HG02571 (cell line): ENCODE measurements at regions not wholly inside any gene's neighbourhood (a gene's known extent, or its start where the extent isn't known, plus 50 kb on each side); places are given as distances from the start of the nearest gene placed in this dataset.

ENCODE experiments used
- ATAC-seq: cut with Tn5 transposase; IDR thresholded peaks from one replicate; pipeline ENCODE4 v1.9.1; 2021; ENCODE audit warnings: mild to moderate bottlenecking, moderate library complexity; ENCODE audit not compliant: unreplicated experiment

DNA sequence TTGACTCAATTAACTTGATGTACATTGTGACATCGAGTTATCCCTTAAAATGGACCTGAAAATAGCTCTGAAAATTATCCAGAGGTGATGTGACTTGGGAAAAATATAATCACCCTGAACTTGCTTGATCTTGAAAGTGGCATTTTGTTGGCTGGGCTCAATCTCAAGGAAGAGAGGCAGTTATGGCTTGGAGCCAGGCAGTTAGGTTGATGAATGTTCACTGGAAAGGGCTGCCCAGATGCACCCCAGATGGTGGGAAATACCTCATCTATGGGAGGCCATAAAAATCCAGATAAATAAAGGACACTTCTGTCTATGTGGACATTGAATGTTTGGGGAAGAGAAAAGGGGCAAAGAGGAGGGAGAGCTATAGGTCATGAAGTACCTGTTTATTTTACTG, 55.7 kb upstream of the OR5AN1 start:
- no peak for ATAC-seq

DNA sequence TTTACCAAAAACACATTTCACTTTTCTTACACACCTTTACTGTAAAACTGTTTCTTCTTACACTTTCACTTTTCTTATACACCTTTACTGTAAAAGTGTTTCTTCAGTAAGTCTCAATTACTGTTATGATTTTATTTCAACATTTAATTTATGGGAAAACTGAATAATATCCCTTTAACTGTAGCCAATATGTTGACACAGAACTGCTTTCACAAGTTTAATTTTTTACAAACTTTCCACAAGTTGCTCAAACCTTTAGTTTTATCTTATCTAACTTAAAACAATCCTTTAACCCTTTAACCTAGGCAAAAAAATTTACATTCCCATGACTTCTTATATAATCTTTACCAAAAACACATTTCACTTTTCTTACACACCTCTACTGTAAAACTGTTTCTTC, 63.3 kb upstream of the OR5AN1 start:
- ATAC-seq = no peak

DNA sequence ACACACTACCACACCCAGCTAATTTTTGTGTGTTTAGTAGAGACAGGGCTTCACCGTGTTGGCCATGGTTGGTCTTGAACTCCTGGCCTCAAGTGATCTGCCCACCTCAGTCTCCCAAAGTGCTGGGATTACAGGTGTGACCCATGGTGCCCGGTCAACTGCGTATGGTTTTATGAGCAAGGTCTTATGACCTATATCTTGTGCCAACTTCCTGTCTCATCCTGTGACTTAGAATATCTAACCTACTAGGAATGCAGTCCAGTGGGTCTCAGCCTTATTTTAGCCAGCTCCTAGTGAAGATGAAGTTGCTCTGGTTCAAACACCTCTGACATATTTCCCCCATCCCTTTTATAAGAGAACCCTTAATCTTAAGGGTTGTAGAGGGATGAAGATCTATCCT, 66.1 kb upstream of the OR5AN1 start:
- no peak for ATAC-seq

DNA sequence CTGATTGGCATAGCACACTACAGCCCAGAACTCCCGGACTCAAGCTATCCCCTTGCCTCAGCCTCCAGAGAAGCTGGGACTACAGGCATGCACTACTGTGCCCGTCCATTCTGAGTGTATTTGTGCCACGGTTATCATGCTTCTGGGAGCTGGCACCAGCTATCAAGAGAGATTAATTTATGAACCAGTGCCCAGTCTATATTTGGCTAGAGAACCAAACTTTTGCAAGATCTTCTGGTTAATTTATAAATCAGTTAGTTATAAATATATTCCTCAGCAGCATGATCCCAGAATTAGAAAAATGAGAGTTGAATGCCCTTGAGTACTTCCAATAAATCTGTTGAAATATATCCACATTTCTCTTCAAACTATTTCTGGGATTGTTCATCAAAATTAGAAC, 67.5 kb upstream of the OR5AN1 start:
- no peak for ATAC-seq

DNA sequence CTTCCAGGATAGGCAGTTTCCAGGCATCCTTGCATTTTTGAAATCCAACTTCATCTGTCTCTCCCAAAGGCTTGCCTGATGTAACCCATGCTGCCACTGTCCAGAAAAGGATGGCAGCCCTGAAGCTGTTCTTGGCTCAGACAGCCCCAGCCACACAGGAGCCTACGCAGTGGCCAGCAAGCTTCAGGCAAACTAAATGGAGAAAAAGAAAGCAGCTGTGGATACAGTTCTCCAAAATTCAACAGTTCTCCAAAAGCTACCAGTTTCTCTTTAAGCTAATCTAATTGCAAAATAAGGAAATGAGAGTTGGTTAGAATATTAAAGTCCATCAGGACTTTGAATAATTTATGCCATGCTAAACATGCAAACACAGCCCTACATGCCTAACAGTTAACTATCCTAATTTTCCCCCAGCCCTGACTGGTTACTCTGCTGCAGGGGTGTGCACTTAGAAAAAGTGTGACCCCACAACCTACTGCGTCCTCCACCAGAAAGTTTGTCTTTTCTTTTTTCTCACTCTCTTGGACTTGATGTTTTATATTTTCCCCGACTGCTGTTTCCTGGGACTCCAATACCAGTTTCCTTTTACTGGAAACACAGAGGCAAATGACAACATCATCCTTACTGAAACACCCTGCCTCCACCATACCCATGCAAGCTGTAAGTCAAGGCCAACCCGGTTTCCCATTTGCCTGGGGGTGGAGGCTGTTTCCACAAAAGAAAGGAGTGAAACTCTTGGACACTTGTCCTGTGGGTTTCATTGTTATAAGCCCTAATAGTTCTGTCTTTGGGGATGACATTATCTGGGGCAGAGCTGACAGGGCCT, 69.1 kb upstream of the OR5AN1 start:
- no peak for ATAC-seq

DNA sequence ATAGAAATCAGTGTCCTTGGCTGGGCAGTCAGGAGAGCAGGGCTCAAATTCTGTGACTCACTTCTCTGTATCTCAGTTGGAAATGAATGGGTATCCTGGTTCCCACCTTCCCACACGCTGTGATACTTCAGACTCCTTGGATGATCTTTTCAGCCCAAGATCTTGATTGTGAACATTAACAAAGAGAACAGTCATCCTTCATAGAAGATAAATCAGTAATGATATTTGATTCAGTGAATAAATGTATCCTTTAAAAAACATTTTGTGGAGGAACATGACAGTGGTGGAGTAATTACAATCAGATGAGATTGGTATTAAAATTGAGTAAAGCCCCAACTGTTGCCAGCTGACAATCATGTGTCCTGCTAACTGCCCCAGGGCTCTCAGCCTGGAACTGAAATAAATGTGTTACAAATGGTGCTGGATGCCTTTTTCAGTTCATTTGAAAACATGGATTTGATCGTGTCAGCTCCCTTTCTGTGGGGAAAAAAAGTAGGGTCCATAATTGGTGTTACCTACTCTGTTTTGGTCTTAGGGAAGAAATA, 72.9 kb upstream of the OR5AN1 start:
- no peak for ATAC-seq

DNA sequence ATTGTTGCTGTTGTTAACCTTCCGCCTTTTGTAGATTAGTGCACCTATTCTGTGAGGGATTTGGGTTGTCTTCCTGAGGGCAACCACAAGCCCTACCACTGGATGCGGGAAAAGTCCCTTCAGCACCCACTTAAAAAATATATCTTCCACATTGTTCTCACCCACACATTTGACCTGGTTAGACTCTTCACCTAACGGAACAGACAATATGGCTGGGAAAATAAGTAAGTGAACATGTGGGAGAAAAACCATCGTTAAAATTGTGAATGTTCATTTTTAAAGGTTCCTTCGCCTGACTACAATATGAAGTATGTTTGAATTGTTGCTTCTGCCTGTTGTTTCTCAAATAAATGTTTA, 72.0 kb upstream of the MPEG1 start:
- ATAC-seq = no peak

DNA sequence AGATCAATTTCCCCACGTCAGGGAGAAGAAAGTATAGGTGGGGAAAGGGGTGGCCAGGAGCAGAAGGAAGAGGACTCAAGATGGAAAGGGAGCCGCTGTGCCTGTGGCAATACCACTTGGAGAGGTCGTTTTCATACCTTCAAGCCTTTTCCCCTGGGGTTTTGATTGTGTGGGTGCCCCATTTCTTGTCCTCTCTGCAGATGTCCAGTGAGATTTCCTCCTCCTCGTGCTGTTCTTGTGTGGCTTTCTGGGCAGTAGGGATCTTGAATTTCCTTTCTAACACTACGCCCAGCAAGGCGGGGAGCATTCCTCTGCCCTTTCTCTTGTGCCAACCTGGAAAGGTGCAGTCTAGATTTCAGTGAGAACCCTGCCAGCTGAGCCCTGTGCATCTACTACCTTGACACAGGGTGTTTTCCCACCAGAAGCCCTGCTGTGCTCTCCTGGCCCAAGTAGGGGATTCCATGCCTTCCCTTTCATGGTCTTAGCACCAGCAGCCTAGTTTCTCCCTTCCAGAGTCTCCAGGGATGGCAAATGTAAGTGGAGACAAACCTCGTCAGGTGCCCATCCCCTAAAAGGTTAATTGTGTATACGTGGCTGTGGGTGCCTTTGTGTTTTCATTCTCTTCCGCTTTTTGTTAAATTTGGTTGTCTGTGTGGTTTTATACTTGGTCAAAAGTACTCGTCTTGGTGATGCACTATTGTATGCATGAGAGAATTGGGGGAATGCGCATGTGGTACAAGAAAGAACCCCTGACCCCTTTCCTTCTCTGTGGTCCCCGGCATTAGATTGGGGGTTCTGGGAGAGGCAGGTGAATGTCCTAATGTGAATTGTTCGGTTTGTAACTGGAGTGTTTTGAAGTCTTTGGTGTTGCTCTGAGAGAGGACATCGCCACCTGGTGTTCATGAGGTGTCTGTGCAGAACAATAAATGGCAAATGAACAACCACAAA, 71.4 kb upstream of the MPEG1 start:
- ATAC-seq = peak; percentile 68

DNA sequence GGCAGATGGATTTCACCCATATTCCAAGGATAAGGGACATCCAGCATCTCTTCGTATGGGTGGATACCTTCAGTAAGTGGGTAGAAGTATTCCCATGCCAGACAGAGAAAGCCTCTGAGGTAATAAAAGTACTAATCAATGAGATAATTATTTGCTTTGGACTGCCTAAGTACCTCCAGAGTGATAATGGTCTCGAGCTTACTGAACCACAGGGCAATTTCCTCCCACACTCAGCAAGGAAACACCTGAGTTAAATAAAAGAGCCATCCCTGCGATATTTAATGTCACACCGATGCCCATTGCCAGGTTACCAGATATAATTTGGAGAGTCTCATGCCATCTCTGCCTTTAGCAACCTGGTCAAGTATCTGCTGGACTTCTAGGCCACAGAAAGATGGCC, 70.6 kb upstream of the MPEG1 start:
- ATAC-seq = no peak

DNA sequence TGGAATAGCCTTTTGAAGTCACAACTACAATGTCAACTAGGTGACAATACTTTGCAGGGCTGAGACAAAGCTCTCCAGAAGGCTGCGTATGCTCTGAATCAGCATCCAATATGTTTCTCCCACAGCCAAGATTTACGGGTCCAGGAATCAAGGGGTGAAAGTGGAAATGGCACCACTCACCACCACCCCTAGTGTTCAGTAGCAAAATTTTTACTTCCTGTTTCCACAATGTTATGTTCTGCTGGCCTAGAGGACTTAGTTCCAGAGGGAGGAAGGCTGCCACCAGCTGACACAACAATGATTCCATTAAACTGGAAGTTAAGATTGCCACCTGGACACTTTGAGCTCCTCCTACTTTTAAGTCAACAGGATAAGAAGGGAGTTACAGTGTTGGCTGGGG, 68.5 kb upstream of the MPEG1 start:
- ATAC-seq = no peak

DNA sequence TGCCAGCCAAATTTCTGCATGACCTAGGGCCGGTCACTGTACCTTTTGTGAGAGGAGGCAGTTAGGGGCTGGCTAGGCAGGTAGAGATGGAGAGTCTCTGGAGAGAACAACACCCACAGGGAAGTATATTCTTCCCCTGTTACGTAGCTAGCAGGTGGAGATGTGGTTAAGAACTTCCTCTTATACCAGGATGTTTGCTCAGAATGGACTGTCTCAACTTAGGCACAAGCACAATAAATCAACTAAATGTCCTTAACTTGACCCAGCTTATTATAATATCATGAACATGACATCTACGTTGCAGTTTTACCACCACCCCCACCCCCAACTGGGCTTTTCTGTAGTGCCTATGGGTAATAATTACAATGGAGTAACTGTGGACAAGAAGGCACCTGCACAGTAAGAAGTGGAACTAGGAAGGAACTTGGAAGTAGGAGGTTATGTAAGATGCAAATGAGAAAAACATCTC, 60.7 kb upstream of the MPEG1 start:
- peak; percentile 85 for ATAC-seq

DNA sequence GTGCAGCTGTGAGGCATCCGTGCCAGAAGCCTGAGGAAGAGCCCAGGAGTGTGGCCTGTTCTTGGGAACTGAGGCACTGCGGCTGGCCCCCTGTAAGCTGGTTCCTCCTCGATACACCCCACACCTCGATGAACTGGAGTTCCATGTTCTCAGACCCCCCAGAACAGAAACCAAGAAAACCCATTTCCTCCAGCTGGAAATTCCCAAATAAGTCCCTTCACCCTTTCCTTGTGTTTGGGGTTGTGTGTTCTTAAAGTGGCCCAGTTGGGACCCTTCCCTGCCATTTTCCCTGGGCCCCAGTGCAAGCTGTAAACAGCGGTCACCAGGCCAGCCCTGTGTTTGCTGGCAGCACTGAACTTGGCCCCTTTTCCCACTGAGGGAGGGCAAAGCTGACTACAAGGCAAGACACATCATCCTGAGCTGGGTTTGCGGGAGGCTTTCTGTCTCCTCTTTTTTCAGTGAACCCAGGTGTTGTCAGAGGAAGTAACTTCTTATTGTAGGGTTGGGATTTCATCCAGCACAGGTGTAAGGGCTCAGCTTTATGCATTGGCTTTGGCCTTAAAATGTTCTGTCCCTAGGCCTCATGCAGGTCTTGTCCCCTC, 60.1 kb upstream of the MPEG1 start:
- ATAC-seq = peak; percentile 16

DNA sequence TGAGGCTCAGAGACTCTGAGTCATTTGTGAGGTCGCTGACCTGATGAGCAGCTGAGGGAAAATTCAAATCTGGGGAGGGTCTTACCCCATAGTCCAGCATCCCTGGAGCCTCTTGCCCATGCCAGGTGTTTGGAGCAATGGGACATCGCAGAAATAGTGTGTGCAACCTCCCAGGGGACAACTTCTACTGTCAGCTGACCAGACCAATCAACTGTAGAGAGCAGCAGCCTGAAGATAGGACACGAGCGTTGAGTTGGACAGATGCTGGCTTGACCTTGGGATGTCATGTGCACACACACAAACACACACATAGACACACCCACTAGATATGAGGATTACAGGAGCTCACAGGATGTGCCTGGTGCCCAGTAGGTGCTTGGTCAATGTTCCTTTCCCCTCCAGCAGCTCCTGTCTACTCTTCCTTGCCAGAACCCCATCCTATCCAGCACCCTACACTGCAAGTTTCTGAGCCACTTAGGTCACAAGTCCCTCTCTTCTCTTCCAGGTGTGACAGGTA, 59.1 kb upstream of the MPEG1 start:
- ATAC-seq = no peak

DNA sequence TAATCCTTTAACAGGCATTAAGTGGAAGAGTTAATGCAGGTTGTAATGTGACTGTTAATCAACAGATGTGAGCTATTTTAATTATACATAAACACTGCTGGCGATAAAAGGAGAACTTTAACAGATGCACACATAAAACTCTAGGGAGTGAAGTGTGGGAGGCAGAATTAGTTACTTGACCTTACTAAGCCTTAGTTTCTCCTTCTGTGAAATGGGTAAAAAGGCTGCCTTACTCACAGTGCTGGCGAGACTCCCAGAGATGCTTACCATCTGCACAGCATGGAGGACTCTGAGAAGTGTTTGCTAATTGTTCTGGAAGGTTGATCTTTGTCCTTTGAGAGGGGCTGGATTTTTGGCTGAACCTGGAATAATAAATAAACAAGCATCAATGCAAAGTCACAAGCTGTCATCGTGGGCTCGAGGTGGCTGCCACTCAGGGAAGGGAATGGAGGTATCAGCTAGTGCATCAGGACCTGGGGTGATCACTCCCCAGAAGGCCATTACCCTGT, 58.6 kb upstream of the MPEG1 start:
- ATAC-seq = no peak

DNA sequence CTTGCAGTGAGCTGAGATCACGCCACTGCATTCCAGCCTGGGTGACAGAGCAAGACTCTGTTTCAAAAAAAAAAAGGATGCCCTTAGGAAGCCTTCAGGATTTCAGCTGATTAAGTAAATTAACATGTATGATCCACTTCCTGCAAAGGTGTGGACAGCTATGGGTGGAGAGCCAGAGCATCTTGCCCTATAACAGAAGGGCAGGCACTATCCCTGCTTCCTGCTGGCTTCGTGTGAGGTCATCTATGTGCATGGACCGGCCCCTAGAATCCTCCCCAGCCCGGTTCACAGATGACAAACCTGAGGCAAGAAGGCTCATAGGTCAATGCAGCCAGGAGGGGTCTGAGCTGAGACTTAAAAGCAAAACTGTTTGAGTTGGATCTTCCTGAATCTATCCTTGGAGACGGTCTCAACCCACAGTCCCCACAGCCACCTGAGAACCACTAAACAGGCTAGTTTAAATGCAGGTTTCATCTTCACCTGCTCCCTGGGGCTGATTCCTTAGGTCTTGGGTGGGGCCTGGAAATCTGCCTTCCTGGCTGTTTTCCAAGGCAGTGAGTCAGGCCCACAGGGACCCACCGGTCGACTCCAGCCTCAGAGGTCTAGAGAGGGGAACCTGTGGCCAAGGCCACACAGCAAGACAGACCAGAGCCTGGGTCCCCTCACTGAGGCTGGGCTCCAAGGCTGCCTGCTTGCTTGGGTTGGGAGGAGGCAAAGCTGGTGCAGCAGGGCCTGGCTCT, 55.2 kb upstream of the MPEG1 start:
- ATAC-seq = no peak

DNA sequence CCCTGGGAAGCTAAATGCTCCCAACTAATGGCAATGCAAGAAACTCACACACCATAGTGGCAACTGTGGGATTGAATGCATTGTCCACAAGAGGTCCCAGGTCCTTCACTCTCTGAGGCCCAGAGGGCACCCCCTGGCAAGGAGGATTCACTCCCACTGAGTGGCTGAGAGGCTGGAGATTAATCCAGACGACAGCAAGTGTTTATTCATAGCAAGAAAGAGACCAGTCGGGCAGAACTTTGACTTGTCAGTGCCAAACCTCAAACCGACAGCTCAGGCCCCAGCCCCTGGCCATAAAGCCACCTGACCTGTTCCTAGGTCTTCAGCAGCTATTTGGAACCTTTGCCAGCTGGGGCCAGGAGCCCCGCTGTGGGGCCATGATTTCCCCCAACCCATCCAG, 54.5 kb upstream of the MPEG1 start:
- ATAC-seq = peak; percentile 68

DNA sequence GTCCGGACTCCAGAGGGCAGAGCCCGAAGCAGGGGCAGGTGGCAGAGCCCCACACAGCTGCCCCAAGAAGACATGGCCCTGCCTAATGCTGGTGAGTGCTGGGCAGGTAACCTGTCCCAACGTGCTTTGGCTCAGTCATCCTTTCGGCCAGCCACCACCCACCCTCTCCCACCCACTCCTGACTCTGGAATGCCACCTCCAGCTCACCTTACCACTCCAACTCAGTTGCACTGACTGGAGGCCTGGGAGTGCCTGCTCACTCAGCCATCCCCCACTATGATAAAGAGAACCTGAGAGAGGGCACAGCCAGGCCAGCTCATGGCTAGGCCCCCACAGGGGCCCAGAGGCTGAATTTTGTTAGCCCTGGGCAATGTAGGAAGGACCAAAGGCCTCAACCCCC, 53.8 kb upstream of the MPEG1 start:
- ATAC-seq = no peak

DNA sequence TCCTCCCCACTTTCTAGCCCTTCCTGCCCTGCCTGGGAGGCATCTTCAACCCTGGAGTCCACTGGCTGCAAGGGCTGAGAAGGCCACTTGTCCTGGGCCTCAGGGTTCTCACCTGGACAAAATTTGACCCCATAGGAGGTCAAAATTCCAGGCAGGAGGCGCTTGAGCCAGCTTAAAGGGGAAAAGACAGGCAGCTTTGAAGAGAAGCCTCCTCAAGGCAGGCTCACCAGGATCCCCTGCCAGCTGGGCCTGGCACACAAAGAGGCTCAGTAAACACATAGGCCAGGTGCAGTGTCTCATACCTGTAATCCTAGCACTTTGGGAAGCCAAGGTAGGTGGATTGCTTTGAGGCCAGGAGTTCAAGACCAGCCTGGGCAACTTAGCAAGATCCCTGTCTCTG, 53.0 kb upstream of the MPEG1 start:
- no peak for ATAC-seq

DNA sequence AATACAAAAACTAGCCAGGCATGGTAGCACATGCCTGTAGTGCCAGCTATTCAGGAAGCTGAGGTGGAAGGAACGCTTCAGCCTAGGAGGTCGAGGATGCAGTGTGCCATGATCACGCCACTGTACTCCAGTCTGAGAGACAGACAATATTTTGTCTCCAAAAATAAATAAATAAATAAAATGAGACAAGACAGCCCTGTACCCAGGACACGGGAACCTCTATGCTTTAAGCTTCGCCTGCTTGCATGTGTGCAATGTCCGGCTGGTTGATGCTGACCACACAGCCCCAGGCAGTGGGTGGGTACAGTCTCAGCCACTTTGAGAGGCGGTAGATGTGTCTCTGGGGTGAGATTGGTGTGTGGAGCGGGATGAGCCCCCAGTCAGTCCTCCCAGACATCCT, 52.0 kb upstream of the MPEG1 start:
- ATAC-seq = no peak

DNA sequence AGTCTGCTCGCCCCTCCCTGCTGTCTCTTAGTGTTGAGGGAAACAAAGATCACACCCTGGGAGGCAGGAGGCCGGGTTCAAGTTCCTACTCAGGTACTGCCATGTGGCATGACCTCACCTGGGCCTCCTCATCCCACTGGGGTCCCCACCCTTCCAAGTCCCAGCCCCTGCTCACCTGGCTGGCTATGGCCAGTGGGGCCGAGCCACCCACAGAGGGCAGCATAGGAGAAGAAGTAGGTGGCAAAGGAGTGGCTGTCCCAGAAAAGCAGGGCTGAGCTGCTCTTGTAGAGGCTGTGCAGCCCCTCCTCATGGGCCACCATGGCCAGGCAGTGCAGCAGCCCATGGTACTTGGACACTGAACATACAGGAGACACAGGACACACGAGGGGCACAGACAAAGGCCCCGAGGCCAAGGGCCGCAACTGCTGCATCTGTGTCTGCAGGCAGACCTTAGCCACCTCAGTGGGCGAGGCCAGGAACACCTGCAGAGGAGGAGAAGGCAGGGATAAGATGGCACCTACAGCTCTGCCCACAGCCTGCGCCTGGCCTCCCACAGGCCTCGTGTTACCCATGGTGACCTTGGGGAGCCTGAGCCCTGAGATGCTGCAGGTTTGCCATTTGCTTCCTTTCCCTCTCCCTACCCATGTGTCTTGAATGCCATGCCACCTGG, 50.6 kb upstream of the MPEG1 start:
- ATAC-seq = no peak
